HCT116 (cell line): ENCODE measurements at regions not wholly inside any gene's neighbourhood (a gene's known extent, or its start where the extent isn't known, plus 50 kb on each side); places are given as distances from the start of the nearest gene placed in this dataset.

Experiments
- ATAC-seq: fragments of 200-7000 bp; cut with Tn5 transposase; 2 replicates; pipeline ENCODE4 v1.9.1; 2020; ENCODE audit warnings: mild to moderate bottlenecking, moderate library complexity
- BruUV-seq: library from RNA; stranded (reverse); fragments of 400-500 nt; replicated peaks from 2 replicates; lab custom pipeline; 2021; lab: Mats Ljungman, UMichigan
- CTCF ChIA-PET: fragments of 300-600 bp; sonication (Branson Sonifier 250); formaldehyde crosslinking; loops from one replicate; lab custom pipeline; 2021; ENCODE audit warnings: antibody characterized with exemption; lab: Charles Lee
- POLR2A ChIA-PET: fragments of 300-600, 350-600 bp; sonication (Branson Sonifier 250); formaldehyde crosslinking; loops from one replicate; lab custom pipeline; 2021; ENCODE audit warnings: antibody characterized with exemption; lab: Charles Lee
- RAD21 ChIA-PET, 2 experiments: fragments of 300-600 bp; sonication (Branson Sonifier 250); formaldehyde crosslinking; loops; one replicate each; lab custom pipeline; 2023; ENCODE audit warnings: low total read pairs in 2 of 2; ENCODE audit not compliant: uncharacterized antibody in 2 of 2, unreplicated experiment in 2 of 2, low non-redundant PET in 1 of 2; lab: Charles Lee
- DNase-seq: peaks from one replicate; pipeline ENCODE4 v3.0.0-alpha.2; 2010; ENCODE audit warnings: low read depth, low spot score
- H2AFZ ChIP-seq: fragments of 200-600 bp; shearing (Covaris generic), sonication (generic); 2 replicates; pipeline ENCODE4 v1.6.1; 2017; ENCODE audit warnings: low read depth, mixed run types, mixed read lengths, antibody characterized with exemption, low read length; ENCODE audit not compliant: poor library complexity, severe bottlenecking
- H3K27ac ChIP-seq: 2 replicates; pipeline ENCODE4 v1.5.1; 2012; ENCODE audit warnings: low read depth, low read length
- H3K27me3 ChIP-seq: fragments of 200-600 bp; sonication (generic); 2 replicates; pipeline ENCODE4 v1.6.1; 2016; ENCODE audit warnings: mixed run types, low read length, mixed read lengths; ENCODE audit not compliant: insufficient read depth
- H3K36me3 ChIP-seq, 2 experiments: fragments of 200-500 bp in 1 of 2; fragments of 200-600 bp in 1 of 2; sonication (Bioruptor generic) in 1 of 2; sonication (generic) in 1 of 2; 2 replicates each; pipeline versions ENCODE4 v1.5.1 to v1.6.1; 2014 to 2016; ENCODE audit warnings: low read length in 2 of 2, inconsistent platforms in 1 of 2, mixed read lengths in 1 of 2, mixed run types in 1 of 2; ENCODE audit not compliant: insufficient read depth in 2 of 2, control insufficient read depth in 1 of 2
- H3K4me1 ChIP-seq, 2 experiments: fragments of 200-600 bp in 1 of 2; sonication (generic) in 1 of 2; 2 replicates each; pipeline versions ENCODE4 v1.5.1 to v1.6.1; 2012 to 2017; ENCODE audit warnings: low read length in 2 of 2, inconsistent platforms in 1 of 2, mild to moderate bottlenecking in 1 of 2, mixed read lengths in 1 of 2, mixed run types in 1 of 2, moderate library complexity in 1 of 2; ENCODE audit not compliant: insufficient read depth in 2 of 2, control insufficient read depth in 1 of 2
- H3K4me2 ChIP-seq: fragments of 200-600 bp; sonication (generic); 2 replicates; pipeline ENCODE4 v1.6.1; 2017; ENCODE audit warnings: mixed run types, low read length, mixed read lengths
- H3K4me3 ChIP-seq, 2 experiments: fragments of 200-600 bp in 1 of 2; sonication (generic) in 1 of 2; replicated peaks in 1 of 2; 2 replicates each; pipeline ENCODE4 v1.5.1; 2011 to 2016; ENCODE audit warnings: low read length in 2 of 2, control low read depth in 1 of 2, low read depth in 1 of 2, mild to moderate bottlenecking in 1 of 2, mixed read lengths in 1 of 2, mixed run types in 1 of 2
- H3K79me2 ChIP-seq: fragments of 200-600 bp; sonication (generic); 2 replicates; pipeline ENCODE4 v1.6.1; 2017; ENCODE audit warnings: mild to moderate bottlenecking, mixed run types, low read length, moderate library complexity, mixed read lengths; ENCODE audit not compliant: insufficient read depth
- H3K9ac ChIP-seq: fragments of 200-600 bp; sonication (generic); 2 replicates; pipeline ENCODE4 v1.6.1; 2016; ENCODE audit warnings: low read length, mixed read lengths
- H3K9me2 ChIP-seq: fragments of 200-600 bp; sonication (generic), shearing (Covaris generic); 2 replicates; pipeline ENCODE4 v1.6.1; 2017; ENCODE audit warnings: mixed run types, mild to moderate bottlenecking, moderate library complexity; ENCODE audit not compliant: insufficient read depth
- H3K9me3 ChIP-seq, 2 experiments: fragments of 200-500 bp in 1 of 2; fragments of 200-600 bp in 1 of 2; sonication (Bioruptor generic) in 1 of 2; sonication (generic) in 1 of 2; 2 replicates each; pipeline ENCODE4 v1.6.1; 2014 to 2017; ENCODE audit warnings: low read length in 2 of 2, mixed read lengths in 2 of 2, inconsistent platforms in 1 of 2, low read depth in 1 of 2, mild to moderate bottlenecking in 1 of 2, mixed run types in 1 of 2, moderate library complexity in 1 of 2; ENCODE audit not compliant: control insufficient read depth in 1 of 2, insufficient read depth in 1 of 2
- H4K20me1 ChIP-seq: fragments of 200-600 bp; sonication (generic), shearing (Covaris generic); 2 replicates; pipeline ENCODE4 v1.6.1; 2017; ENCODE audit warnings: mixed run types, mild to moderate bottlenecking, moderate library complexity; ENCODE audit not compliant: insufficient read depth
- ATF3 ChIP-seq: IDR thresholded peaks from 2 replicates; pipeline ENCODE4 v1.6.1; 2012
- CBX3 ChIP-seq: IDR thresholded peaks from 2 replicates; pipeline ENCODE4 v1.6.1; 2012; ENCODE audit warnings: low read depth
- CEBPB ChIP-seq: IDR thresholded peaks from 2 replicates; pipeline ENCODE4 v1.6.1; 2012; ENCODE audit warnings: low read depth
- EGR1 ChIP-seq: IDR thresholded peaks from 2 replicates; pipeline ENCODE4 v1.6.1; 2012; ENCODE audit warnings: low read depth
- EZH2phosphoT487 ChIP-seq: fragments of 200-600 bp; IDR thresholded peaks from 2 replicates; pipeline ENCODE4 v1.6.1; 2018; ENCODE audit warnings: antibody characterized with exemption, borderline replicate concordance
- FOSL1 ChIP-seq: IDR thresholded peaks from 2 replicates; pipeline ENCODE4 v1.6.1; 2012; ENCODE audit warnings: low read depth
- JUND ChIP-seq: IDR thresholded peaks from 2 replicates; pipeline ENCODE4 v1.6.1; 2012
- POLR2A ChIP-seq: IDR thresholded peaks from 2 replicates; pipeline ENCODE4 v1.7.0; 2011; ENCODE audit warnings: borderline replicate concordance; ENCODE audit not compliant: insufficient read depth, insufficient read length; ENCODE audit errors: extremely low read depth
- POLR2AphosphoS5 ChIP-seq: IDR thresholded peaks from 2 replicates; pipeline ENCODE4 v1.6.1; 2011; ENCODE audit warnings: mild to moderate bottlenecking, low read depth, low read length, moderate library complexity
- SIN3A ChIP-seq: IDR thresholded peaks from 2 replicates; pipeline ENCODE4 v1.6.1; 2012; ENCODE audit warnings: low read depth
- SP1 ChIP-seq: IDR thresholded peaks from 2 replicates; pipeline ENCODE4 v1.6.1; 2012; ENCODE audit warnings: low read depth
- SRF ChIP-seq: IDR thresholded peaks from 2 replicates; pipeline ENCODE4 v1.6.1; 2012; ENCODE audit warnings: low read depth
- TCF7L2 ChIP-seq: IDR thresholded peaks from 2 replicates; pipeline ENCODE4 v1.7.0; 2011; ENCODE audit warnings: borderline replicate concordance, inconsistent platforms; ENCODE audit not compliant: insufficient read depth, insufficient read length; ENCODE audit errors: extremely low read depth
- ZBTB33 ChIP-seq: IDR thresholded peaks from 2 replicates; pipeline ENCODE4 v1.6.1; 2011; ENCODE audit warnings: mild to moderate bottlenecking, low read length, moderate library complexity; ENCODE audit not compliant: insufficient replicate concordance; ENCODE audit errors: extremely low read depth
- ZFX ChIP-seq: fragments of 450-650 bp; IDR thresholded peaks from 2 replicates; pipeline ENCODE4 v1.6.1; 2017
- ZNF274 ChIP-seq: fragments of 200-500 bp; sonication (Bioruptor generic); IDR thresholded peaks from 2 replicates; pipeline ENCODE4 v1.6.1; 2014; ENCODE audit warnings: mild to moderate bottlenecking, low read depth, low read length, inconsistent platforms
- intact Hi-C: fragments of 100-400 bp; cut with micrococcal nuclease; formaldehyde crosslinking; loops from 2 replicates; pipeline ENCODE4 v1.10.0; 2022
- TF ChIP-seq, protein P1 (sequence below), 3 experiments: fragments of 200-600 bp in 1 of 3; sonication (generic) in 1 of 3; IDR thresholded peaks in 2 of 3; conservative IDR thresholded peaks in 1 of 3; 2 replicates each; pipeline ENCODE4 v1.5.1; 2012 to 2017; ENCODE audit warnings: low read depth in 2 of 3, low read length in 2 of 3, antibody characterized with exemption in 1 of 3, borderline replicate concordance in 1 of 3, control low read depth in 1 of 3, mild to moderate bottlenecking in 1 of 3, mixed read lengths in 1 of 3, mixed run types in 1 of 3, moderate library complexity in 1 of 3; ENCODE audit not compliant: insufficient read depth in 1 of 3
- TF ChIP-seq, protein P2 (sequence below): IDR thresholded peaks from 2 replicates; pipeline ENCODE4 v1.6.1; 2012; ENCODE audit warnings: low read depth

GRCh38 chr5:23389291-23390101, 117.9 kb upstream of the PRDM9 start:
- ChIA-PET RAD21 (no interaction called here), CTCF (no interaction called here), POLR2A (no interaction called here)
- Histone ChIP-seq H3K4me1 (no peaks in the 10 kb centered on the region), H3K27me3 (no peaks in the 10 kb centered on the region), H3K36me3 (no peaks in the 10 kb centered on the region), H3K27ac (no peak overlapping the region), H3K4me3 (no peak overlapping the region), H2AFZ (no peak overlapping the region), H3K79me2 (no peaks in the 10 kb centered on the region), H3K4me2 (no peak overlapping the region), H3K9me2 (no peaks in the 10 kb centered on the region), H3K9me3 (peaks cover 11 to 28% of the 10 kb centered on the region in 2 experiments; a peak in 2 of 4 replicates), H3K9ac (no peak overlapping the region), H4K20me1 (no peaks in the 10 kb centered on the region)
- DNase-seq (no peak), ATAC-seq (no peak)
- no TSS peak for BruUV-seq
- TF ChIP-seq POLR2AphosphoS5 (no peak), SP1 (no peak), JUND (no peak), ATF3 (no peak), ZNF274 (no peak), SRF (no peak), EGR1 (no peak), SIN3A (no peak), POLR2A (no peak), FOSL1 (no peak), EZH2phosphoT487 (no peak), CEBPB (no peak), ZFX (no peak), TCF7L2 (no peak), ZBTB33 (no peak), CBX3 (no peak)
- TF ChIP-seq, protein P1, sequence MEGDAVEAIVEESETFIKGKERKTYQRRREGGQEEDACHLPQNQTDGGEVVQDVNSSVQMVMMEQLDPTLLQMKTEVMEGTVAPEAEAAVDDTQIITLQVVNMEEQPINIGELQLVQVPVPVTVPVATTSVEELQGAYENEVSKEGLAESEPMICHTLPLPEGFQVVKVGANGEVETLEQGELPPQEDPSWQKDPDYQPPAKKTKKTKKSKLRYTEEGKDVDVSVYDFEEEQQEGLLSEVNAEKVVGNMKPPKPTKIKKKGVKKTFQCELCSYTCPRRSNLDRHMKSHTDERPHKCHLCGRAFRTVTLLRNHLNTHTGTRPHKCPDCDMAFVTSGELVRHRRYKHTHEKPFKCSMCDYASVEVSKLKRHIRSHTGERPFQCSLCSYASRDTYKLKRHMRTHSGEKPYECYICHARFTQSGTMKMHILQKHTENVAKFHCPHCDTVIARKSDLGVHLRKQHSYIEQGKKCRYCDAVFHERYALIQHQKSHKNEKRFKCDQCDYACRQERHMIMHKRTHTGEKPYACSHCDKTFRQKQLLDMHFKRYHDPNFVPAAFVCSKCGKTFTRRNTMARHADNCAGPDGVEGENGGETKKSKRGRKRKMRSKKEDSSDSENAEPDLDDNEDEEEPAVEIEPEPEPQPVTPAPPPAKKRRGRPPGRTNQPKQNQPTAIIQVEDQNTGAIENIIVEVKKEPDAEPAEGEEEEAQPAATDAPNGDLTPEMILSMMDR (IDR thresholded peaks at IDR 0.05 in 2 of 3, conservative IDR thresholded peaks at IDR 0.05 in 1 of 3; ENCODE audit: borderline replicate concordance in 1 of 3, insufficient read depth in 1 of 3, low read depth in 2 of 3, low read length in 2 of 3): no peak
- TF ChIP-seq, protein P2, sequence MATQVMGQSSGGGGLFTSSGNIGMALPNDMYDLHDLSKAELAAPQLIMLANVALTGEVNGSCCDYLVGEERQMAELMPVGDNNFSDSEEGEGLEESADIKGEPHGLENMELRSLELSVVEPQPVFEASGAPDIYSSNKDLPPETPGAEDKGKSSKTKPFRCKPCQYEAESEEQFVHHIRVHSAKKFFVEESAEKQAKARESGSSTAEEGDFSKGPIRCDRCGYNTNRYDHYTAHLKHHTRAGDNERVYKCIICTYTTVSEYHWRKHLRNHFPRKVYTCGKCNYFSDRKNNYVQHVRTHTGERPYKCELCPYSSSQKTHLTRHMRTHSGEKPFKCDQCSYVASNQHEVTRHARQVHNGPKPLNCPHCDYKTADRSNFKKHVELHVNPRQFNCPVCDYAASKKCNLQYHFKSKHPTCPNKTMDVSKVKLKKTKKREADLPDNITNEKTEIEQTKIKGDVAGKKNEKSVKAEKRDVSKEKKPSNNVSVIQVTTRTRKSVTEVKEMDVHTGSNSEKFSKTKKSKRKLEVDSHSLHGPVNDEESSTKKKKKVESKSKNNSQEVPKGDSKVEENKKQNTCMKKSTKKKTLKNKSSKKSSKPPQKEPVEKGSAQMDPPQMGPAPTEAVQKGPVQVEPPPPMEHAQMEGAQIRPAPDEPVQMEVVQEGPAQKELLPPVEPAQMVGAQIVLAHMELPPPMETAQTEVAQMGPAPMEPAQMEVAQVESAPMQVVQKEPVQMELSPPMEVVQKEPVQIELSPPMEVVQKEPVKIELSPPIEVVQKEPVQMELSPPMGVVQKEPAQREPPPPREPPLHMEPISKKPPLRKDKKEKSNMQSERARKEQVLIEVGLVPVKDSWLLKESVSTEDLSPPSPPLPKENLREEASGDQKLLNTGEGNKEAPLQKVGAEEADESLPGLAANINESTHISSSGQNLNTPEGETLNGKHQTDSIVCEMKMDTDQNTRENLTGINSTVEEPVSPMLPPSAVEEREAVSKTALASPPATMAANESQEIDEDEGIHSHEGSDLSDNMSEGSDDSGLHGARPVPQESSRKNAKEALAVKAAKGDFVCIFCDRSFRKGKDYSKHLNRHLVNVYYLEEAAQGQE: no peak
- intact Hi-C loops: no loop called here
